ENCODE measurements at regions not wholly inside any gene's neighbourhood (a gene's known extent, or its start where the extent isn't known, plus 50 kb on each side); places are given as distances from the start of the nearest gene placed in this dataset.

DNA sequence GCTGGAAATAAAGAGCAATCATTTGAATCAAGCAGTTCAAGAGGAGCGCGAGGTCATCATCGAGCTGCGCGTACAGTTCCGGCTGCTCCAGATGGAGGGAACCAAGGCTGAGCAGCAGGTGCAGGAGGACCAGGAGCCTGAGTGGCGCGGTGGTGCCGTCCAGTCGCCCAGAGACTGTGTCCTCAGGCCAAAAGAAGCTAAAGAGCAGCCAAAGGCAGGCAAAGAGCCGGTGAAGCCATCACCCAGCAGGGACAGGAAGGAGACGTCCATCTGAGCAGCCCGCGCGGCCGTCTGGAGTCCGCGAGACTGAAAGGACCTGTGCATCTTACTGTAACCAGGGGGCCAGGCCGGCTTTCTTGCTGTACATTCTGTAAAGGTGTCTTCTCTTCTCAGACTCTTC is 277.2 kb upstream of the TTC14 start:
- ATAC-seq (no peak), DNase-seq (no peak)
- Histone ChIP-seq H3K4me1 (no peaks in the 10 kb centered on the region), H3K36me3 (no peaks in the 10 kb centered on the region), H3K27ac (no peak overlapping the region), H3K9me3 (no peaks in the 10 kb centered on the region), H3K4me3 (no peak overlapping the region), H3K27me3 (no peaks in the 10 kb centered on the region)
- in situ Hi-C loops (cut with MboI; ENCODE audit: low sequenced_read_pairs in 4 of 4) (no loop called here), intact Hi-C loops (cut with DNase I; ENCODE audit: low total_unique reads) (no loop called here)
- TF ChIP-seq POLR2A (IDR thresholded peaks at IDR 0.05), result no peak
- TF ChIP-seq, protein P1, sequence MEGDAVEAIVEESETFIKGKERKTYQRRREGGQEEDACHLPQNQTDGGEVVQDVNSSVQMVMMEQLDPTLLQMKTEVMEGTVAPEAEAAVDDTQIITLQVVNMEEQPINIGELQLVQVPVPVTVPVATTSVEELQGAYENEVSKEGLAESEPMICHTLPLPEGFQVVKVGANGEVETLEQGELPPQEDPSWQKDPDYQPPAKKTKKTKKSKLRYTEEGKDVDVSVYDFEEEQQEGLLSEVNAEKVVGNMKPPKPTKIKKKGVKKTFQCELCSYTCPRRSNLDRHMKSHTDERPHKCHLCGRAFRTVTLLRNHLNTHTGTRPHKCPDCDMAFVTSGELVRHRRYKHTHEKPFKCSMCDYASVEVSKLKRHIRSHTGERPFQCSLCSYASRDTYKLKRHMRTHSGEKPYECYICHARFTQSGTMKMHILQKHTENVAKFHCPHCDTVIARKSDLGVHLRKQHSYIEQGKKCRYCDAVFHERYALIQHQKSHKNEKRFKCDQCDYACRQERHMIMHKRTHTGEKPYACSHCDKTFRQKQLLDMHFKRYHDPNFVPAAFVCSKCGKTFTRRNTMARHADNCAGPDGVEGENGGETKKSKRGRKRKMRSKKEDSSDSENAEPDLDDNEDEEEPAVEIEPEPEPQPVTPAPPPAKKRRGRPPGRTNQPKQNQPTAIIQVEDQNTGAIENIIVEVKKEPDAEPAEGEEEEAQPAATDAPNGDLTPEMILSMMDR (IDR thresholded peaks at IDR 0.05 in 4 of 5, conservative IDR thresholded peaks at IDR 0.05 in 1 of 5), result no peak

DNA sequence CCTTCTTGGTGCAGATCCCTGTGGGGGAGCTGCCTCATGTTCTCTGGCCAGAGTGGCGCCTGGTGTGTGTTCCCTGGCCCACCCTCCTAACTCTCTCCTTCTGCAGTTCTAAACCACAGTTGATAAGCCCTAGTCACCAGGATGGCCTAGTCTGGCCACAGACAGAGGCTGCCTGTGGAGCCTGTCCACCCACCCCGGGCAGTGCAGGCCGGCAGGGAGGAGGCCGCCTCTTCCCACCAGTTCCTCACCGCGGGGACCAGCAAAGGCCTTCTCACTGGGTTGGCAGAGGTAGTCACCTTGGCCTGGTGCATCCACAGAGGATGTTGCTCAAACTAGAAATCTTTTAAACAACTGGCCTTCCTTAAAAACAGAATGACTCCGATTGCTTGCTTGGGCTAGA is 276.4 kb upstream of the TTC14 start:
- Histone ChIP-seq H3K27me3 (no peaks in the 10 kb centered on the region), H3K9me3 (no peaks in the 10 kb centered on the region), H3K27ac (no peak overlapping the region), H3K4me1 (no peaks in the 10 kb centered on the region), H3K36me3 (no peaks in the 10 kb centered on the region), H3K4me3 (no peak overlapping the region)
- no peak for DNase-seq
- in situ Hi-C loops (cut with MboI; ENCODE audit: low sequenced_read_pairs in 4 of 4) (no loop called here), intact Hi-C loops (cut with DNase I; ENCODE audit: low total_unique reads) (no loop called here)
- TF ChIP-seq, protein P1 (IDR thresholded peaks at IDR 0.05 in 4 of 5, conservative IDR thresholded peaks at IDR 0.05 in 1 of 5), result no peak
- TF ChIP-seq POLR2A (IDR thresholded peaks at IDR 0.05), result no peak
- no peak for ATAC-seq

DNA sequence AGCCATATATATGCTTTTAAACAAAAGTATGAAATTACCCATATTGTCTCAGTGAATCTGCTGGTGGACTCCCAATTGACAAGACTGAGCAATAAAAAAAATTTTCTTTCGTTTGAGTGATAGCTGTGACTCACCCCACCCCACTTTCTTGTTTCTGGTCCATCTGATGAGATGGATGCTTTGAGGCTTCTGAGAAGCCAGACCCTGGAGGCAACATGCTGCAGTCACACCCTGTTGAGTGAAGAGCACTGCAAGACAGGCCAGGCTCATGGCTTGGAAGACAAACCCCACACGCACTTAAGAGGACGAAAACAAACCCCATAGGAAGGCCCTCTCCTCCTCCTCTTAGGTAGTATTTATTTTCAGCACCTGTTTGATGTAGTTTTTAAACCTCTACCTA is 276.0 kb upstream of the TTC14 start:
- no peaks in the 10 kb centered on the region for H3K36me3 ChIP-seq
- H3K27me3 ChIP-seq, result no peaks in the 10 kb centered on the region
- DNase-seq (no peak), ATAC-seq (no peak)
- TF ChIP-seq POLR2A (IDR thresholded peaks at IDR 0.05), result no peak
- TF ChIP-seq, protein P1 (IDR thresholded peaks at IDR 0.05 in 4 of 5, conservative IDR thresholded peaks at IDR 0.05 in 1 of 5), result no peak
- H3K4me3 ChIP-seq, result no peak overlapping the region
- intact Hi-C loops (cut with DNase I; ENCODE audit: low total_unique reads), result no loop called here
- in situ Hi-C loops (cut with MboI; ENCODE audit: low sequenced_read_pairs in 4 of 4), result no loop called here
- no peaks in the 10 kb centered on the region for H3K9me3 ChIP-seq
- no peak overlapping the region for H3K27ac ChIP-seq
- no peaks in the 10 kb centered on the region for H3K4me1 ChIP-seq

DNA sequence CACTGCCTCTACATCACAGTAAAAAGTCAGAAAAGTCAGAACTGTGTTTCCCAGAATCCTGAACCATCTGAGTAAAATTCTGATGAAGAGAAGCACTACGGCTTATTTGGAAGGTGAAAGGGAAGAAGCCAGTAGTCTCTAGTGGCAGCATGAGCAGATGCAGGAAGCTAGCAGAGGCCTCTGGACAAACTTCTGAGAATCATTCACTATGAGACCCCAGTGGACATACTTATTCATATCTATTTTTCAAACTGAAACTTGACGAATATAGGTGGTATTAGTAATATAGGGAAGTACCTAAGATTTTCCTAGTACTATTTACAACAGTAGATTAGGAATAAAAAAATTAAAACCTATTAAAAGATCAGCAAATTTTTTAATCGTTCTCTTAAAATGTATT is 272.8 kb upstream of the TTC14 start:
- Histone ChIP-seq H3K27me3 (no peaks in the 10 kb centered on the region), H3K4me1 (no peaks in the 10 kb centered on the region), H3K9me3 (no peaks in the 10 kb centered on the region), H3K36me3 (no peaks in the 10 kb centered on the region), H3K4me3 (no peak overlapping the region), H3K27ac (no peak overlapping the region)
- no peak for DNase-seq
- intact Hi-C loops (cut with DNase I; ENCODE audit: low total_unique reads) (no loop called here), in situ Hi-C loops (cut with MboI; ENCODE audit: low sequenced_read_pairs in 4 of 4) (no loop called here)
- no peak for TF ChIP-seq POLR2A (IDR thresholded peaks at IDR 0.05)
- TF ChIP-seq, protein P1 (IDR thresholded peaks at IDR 0.05 in 4 of 5, conservative IDR thresholded peaks at IDR 0.05 in 1 of 5), result no peak
- no peak for ATAC-seq

DNA sequence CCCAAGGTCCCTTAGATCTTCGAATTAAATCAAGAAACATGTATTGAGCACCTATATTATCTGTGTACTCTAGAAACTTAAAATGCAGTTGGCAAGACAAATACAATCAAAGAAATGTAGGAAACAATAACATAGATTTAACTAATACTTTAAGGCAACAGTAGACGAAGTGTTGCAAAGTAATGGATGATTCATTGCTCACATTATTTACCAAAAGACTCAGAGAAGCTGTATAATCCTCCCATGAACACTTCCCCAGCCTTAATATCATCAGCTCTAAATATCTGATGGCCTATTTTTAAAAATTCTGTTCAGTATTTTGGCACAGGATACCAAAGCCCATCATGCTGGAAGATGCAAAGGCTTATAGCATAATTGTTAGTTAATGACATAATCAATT is 272.1 kb upstream of the TTC14 start:
- no peaks in the 10 kb centered on the region for H3K27me3 ChIP-seq
- H3K27ac ChIP-seq, result no peak overlapping the region
- no peaks in the 10 kb centered on the region for H3K9me3 ChIP-seq
- in situ Hi-C loops (cut with MboI; ENCODE audit: low sequenced_read_pairs in 4 of 4), result no loop called here
- H3K4me1 ChIP-seq, result no peaks in the 10 kb centered on the region
- H3K36me3 ChIP-seq, result no peaks in the 10 kb centered on the region
- H3K4me3 ChIP-seq, result no peak overlapping the region
- TF ChIP-seq, protein P1 (IDR thresholded peaks at IDR 0.05 in 4 of 5, conservative IDR thresholded peaks at IDR 0.05 in 1 of 5), result no peak
- TF ChIP-seq POLR2A (IDR thresholded peaks at IDR 0.05), result no peak
- DNase-seq (no peak), ATAC-seq (no peak)
- intact Hi-C loops (cut with DNase I; ENCODE audit: low total_unique reads), result no loop called here
